Spleen (tissue), 3 donors: ENCODE measurements at regions not wholly inside any gene's neighbourhood (a gene's known extent, or its start where the extent isn't known, plus 50 kb on each side); places are given as distances from the start of the nearest gene placed in this dataset.

Experiments used
- POLR2A ChIP-seq, 3 donors: fragments of 450-650 bp; IDR thresholded peaks; one replicate each; pipeline ENCODE4 v1.5.1; 2017; ENCODE audit warnings: antibody characterized with exemption in 3 of 3, mild to moderate bottlenecking in 1 of 3
- POLR2AphosphoS5 ChIP-seq, 3 donors: sonication (generic); formaldehyde crosslinking; IDR thresholded peaks; one replicate each; pipeline ENCODE4 v1.5.1; 2017; ENCODE audit warnings: antibody characterized with exemption in 3 of 3

DNA sequence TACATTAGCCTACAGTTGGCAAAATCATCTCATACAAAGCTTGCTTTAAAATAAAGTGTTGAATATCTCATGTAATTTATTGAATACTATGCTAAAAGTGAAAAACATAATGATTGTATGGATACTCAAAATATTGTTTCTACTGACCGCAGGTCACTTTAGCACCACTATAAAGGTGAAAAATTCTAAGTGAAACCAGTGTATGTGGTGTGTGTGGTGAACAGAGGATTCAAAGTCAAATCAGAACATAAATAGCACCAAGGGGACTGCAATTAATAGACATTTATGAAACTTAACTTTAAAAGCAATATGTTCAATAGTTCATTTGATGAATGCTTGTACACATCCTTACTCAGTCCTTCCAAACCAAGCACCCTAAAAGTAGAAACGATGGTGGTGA, 145.8 kb downstream of the AKAIN1 start:
- TF ChIP-seq POLR2A (IDR thresholded peaks at IDR 0.05) (no peak), POLR2AphosphoS5 (IDR thresholded peaks at IDR 0.05) (no peak)
